ENCODE measurements at regions not wholly inside any gene's neighbourhood (a gene's known extent, or its start where the extent isn't known, plus 50 kb on each side); places are given as distances from the start of the nearest gene placed in this dataset.

GRCh38 chr20:7091655-7092054 lies 324.2 kb downstream of the BMP2 start:
- no peak overlapping the region for H2BK5ac ChIP-seq (ENCODE audit: low read depth, low read length, poor library complexity, severe bottlenecking)
- no peak overlapping the region for H3K56ac ChIP-seq (ENCODE audit: extremely low read depth, insufficient read depth, low read length)
- dilution Hi-C loops (cut with HindIII; ENCODE audit: low sequenced_read_pairs, unreplicated experiment) (no loop called here), intact Hi-C loops (cut with micrococcal nuclease) (no loop called here), in situ Hi-C loops (cut with MboI; ENCODE audit: low sequenced_read_pairs) (no loop called here)
- no peak overlapping the region for H3K18ac ChIP-seq (ENCODE audit: low read depth, low read length)
- no peak overlapping the region for H4K91ac ChIP-seq (ENCODE audit: insufficient read depth, low read depth, low read length)
- no peak overlapping the region for H3K23ac ChIP-seq (ENCODE audit: low read depth, low read length)
- no peak overlapping the region for H2AFZ ChIP-seq (replicated peaks; ENCODE audit: low read length, poor library complexity)
- no peaks in the 10 kb centered on the region for H3K4me1 ChIP-seq (ENCODE audit: control insufficient read depth, insufficient read depth, low read length)
- no peak for ATAC-seq (ENCODE audit: low read depth)
- no peak overlapping the region for H3K4me3 ChIP-seq (ENCODE audit: insufficient read depth, low read depth, low read length)
- H4K8ac ChIP-seq (ENCODE audit: low read depth in 2 of 2, low read length in 2 of 2): no peak overlapping the region
- no peak overlapping the region for H2BK20ac ChIP-seq (ENCODE audit: low read depth, low read length)
- no CpG with 5 or more reads among the region's 4 CpGs for WGBS, 2 experiments (ENCODE audit: extremely low coverage in 2 of 2, insufficient read length in 1 of 2)
- H2BK120ac ChIP-seq (ENCODE audit: low read depth, low read length): no peak overlapping the region
- no peak overlapping the region for H3K14ac ChIP-seq (replicated peaks; ENCODE audit: low read depth, low read length)
- H3K4ac ChIP-seq (ENCODE audit: low read depth, low read length): no peak overlapping the region
- H4K5ac ChIP-seq (ENCODE audit: low read depth, low read length): no peak overlapping the region
- H2BK15ac ChIP-seq (ENCODE audit: low read depth, low read length): no peak overlapping the region
- H3K27me3 ChIP-seq (ENCODE audit: control insufficient read depth, insufficient read depth, low read length): no peaks in the 10 kb centered on the region
- no peaks in the 10 kb centered on the region for H3K36me3 ChIP-seq (ENCODE audit: control insufficient read depth, insufficient read depth, low read length)
- no peak overlapping the region for H2AK9ac ChIP-seq (replicated peaks; ENCODE audit: low read depth, low read length, poor library complexity)
- H3K4me2 ChIP-seq (ENCODE audit: low read depth, low read length): no peak overlapping the region
- no peak overlapping the region for H3K9ac ChIP-seq (ENCODE audit: low read depth, low read length)
- no peaks in the 10 kb centered on the region for H3K79me1 ChIP-seq (ENCODE audit: low read depth in 1 of 2, low read length in 2 of 2)
- H3K9me3 ChIP-seq (ENCODE audit: control insufficient read depth, insufficient read depth, low read length): no peaks in the 10 kb centered on the region
- ChIA-PET POLR2A (ENCODE audit: unreplicated experiment) (no interaction called here), CTCF (interaction anchor here (0.6 kb wide), 1 partner anchor 174 kb away, joined by 5 read pairs; no protein-coding TSS in a partner anchor)
- DNase-seq: no peak
- TF ChIP-seq MAFK (IDR thresholded peaks at IDR 0.05; ENCODE audit: low read depth, low read length) (no peak), RCOR1 (IDR thresholded peaks at IDR 0.05; ENCODE audit: insufficient replicate concordance, low read length) (no peak), NFE2L2 (IDR thresholded peaks at IDR 0.05; ENCODE audit: low read depth, low read length) (no peak), CTCF (conservative IDR thresholded peaks at IDR 0.05; ENCODE audit: low read depth, low read length) (no peak), USF2 (IDR thresholded peaks at IDR 0.05; ENCODE audit: low read depth, low read length) (no peak), BHLHE40 (IDR thresholded peaks at IDR 0.05; ENCODE audit: low read depth, low read length) (no peak), RAD21 (IDR thresholded peaks at IDR 0.05; ENCODE audit: low read length) (no peak), RFX5 (IDR thresholded peaks at IDR 0.05; ENCODE audit: low read depth, low read length) (no peak), MAZ (IDR thresholded peaks at IDR 0.05; ENCODE audit: borderline replicate concordance, low read depth, low read length) (no peak), POLR2A (IDR thresholded peaks at IDR 0.05; ENCODE audit: low read depth, low read length) (no peak), CHD1 (IDR thresholded peaks at IDR 0.05; ENCODE audit: low read depth, low read length) (no peak), CEBPB (IDR thresholded peaks at IDR 0.05; ENCODE audit: low read depth, low read length) (no peak), MXI1 (IDR thresholded peaks at IDR 0.05; ENCODE audit: borderline replicate concordance, low read depth, low read length) (no peak), FOS (IDR thresholded peaks at IDR 0.05; ENCODE audit: low read depth, low read length) (no peak)
- TF ChIP-seq, protein P1, sequence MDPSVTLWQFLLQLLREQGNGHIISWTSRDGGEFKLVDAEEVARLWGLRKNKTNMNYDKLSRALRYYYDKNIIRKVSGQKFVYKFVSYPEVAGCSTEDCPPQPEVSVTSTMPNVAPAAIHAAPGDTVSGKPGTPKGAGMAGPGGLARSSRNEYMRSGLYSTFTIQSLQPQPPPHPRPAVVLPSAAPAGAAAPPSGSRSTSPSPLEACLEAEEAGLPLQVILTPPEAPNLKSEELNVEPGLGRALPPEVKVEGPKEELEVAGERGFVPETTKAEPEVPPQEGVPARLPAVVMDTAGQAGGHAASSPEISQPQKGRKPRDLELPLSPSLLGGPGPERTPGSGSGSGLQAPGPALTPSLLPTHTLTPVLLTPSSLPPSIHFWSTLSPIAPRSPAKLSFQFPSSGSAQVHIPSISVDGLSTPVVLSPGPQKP (IDR thresholded peaks at IDR 0.05; ENCODE audit: borderline replicate concordance, low read depth, low read length): no peak
- H2AK5ac ChIP-seq (ENCODE audit: low read depth, low read length): no peak overlapping the region
- no peaks in the 10 kb centered on the region for H3K9me1 ChIP-seq (ENCODE audit: insufficient read depth, low read length)
- no peak overlapping the region for H3K27ac ChIP-seq (ENCODE audit: insufficient read depth, low read length)
- H4K20me1 ChIP-seq (ENCODE audit: insufficient read depth, low read length): no peaks in the 10 kb centered on the region
- no TSS peak for BruUV-seq (replicated peaks)
